Stomach (tissue), 8 donors: ENCODE measurements at regions not wholly inside any gene's neighbourhood (a gene's known extent, or its start where the extent isn't known, plus 50 kb on each side); places are given as distances from the start of the nearest gene placed in this dataset.

Experiments
- DNase-seq, 2 donors: peaks; one replicate each; pipeline versions ENCODE4 v3.0.0 to v3.0.0-alpha.2; 2013 to 2019
- H3K27ac ChIP-seq, 5 donors: fragments of 200-600 bp in 4 of 5; sonication (generic) in 4 of 5; one replicate each; pipeline ENCODE4 v1.5.1; 2013 to 2019; ENCODE audit warnings: mild to moderate bottlenecking in 1 of 5, moderate library complexity in 1 of 5
- H3K27me3 ChIP-seq, 3 donors: fragments of 200-600 bp; sonication (generic); one replicate each; pipeline ENCODE4 v1.5.1; 2017 to 2019; ENCODE audit warnings: mixed run types in 1 of 3
- H3K36me3 ChIP-seq, 4 donors: fragments of 200-600 bp; sonication (generic); 1 replicate in 3 of 4; 2 replicates in 1 of 4; pipeline ENCODE4 v1.5.1; 2016 to 2019
- H3K4me1 ChIP-seq, 4 donors: fragments of 200-600 bp; sonication (generic); one replicate each; pipeline ENCODE4 v1.5.1; 2016 to 2019
- H3K4me3 ChIP-seq, 4 donors: fragments of 200-600 bp; sonication (generic) in 3 of 4; one replicate each; pipeline ENCODE4 v1.5.1; 2016 to 2019; ENCODE audit warnings: mild to moderate bottlenecking in 1 of 4
- H3K9me3 ChIP-seq, 4 donors: fragments of 200-600 bp; sonication (generic); one replicate each; pipeline ENCODE4 v1.5.1; 2016 to 2019
- EP300 ChIP-seq: sonication (generic); formaldehyde crosslinking; IDR thresholded peaks from one replicate; pipeline ENCODE4 v1.6.1; 2017; ENCODE audit warnings: antibody characterized with exemption
- POLR2A ChIP-seq, 4 donors: fragments of 450-650 bp; IDR thresholded peaks; one replicate each; pipeline ENCODE4 v1.6.1; 2016; ENCODE audit warnings: antibody characterized with exemption in 4 of 4, control low read depth in 2 of 4, mild to moderate bottlenecking in 1 of 4, moderate library complexity in 1 of 4
- POLR2AphosphoS5 ChIP-seq, 3 donors: sonication (generic); formaldehyde crosslinking; IDR thresholded peaks; one replicate each; pipeline ENCODE4 v1.6.1; 2016; ENCODE audit warnings: antibody characterized with exemption in 3 of 3
- WGBS, 5 donors: extraction: QIAGEN DNeasy Blood & Tissue Kit in 3 of 5; methylation state at CpG; one replicate each; pipeline versions ENCODE4 v1.1.5 to v1.1.7; 2013 to 2018; 5-methylcytosine and 5-hydroxymethylcytosine counted together
- intact Hi-C: fragments of 100-400 bp; cut with DNase I; formaldehyde crosslinking; loops from one replicate; pipeline ENCODE4 v1.15.1; 2023; ENCODE audit warnings: low total_unique reads
- TF ChIP-seq, protein P1 (sequence below), 7 experiments: fragments of 450-650 bp in 4 of 7; fragments of 200-600 bp in 3 of 7; sonication (generic) in 3 of 7; IDR thresholded peaks; one replicate each; pipeline ENCODE4 v1.5.1; 2016 to 2019; ENCODE audit warnings: antibody characterized with exemption in 7 of 7, control low read depth in 2 of 7, mild to moderate bottlenecking in 1 of 7
- donor health status: healthy with polysubstance abuse.
- donor health status: Bipolar disorder and iron deficiency.
- donor health status: healthy.

DNA sequence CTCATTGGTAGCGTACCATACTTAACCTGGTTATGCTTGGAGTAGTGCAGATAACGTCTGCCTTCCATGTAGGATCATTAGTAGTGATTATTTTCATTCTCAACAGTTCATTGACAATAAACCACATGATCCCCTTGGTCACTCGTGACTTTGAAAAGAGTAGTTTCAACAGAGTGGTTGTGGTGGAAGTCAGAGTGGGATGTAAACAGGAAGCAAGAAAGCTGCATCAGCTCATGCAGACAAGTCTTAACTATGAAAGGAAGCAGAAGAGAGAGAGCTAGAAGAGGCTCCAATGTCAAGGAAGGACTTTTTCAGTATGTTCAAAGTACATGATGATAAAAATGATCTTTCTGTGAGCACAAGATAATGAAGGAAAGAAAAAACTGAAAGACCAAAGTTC, 287.4 kb downstream of the MBD2 start:
- 61 to 72% (median 66%) methylated on average over 3 of the region's 3 CpGs for WGBS, 5 donors
- H3K27ac ChIP-seq: no peak overlapping the region
- H3K4me1 ChIP-seq: no peaks in the 10 kb centered on the region
- no peak for TF ChIP-seq POLR2AphosphoS5 (IDR thresholded peaks at IDR 0.05)
- TF ChIP-seq, protein P1, sequence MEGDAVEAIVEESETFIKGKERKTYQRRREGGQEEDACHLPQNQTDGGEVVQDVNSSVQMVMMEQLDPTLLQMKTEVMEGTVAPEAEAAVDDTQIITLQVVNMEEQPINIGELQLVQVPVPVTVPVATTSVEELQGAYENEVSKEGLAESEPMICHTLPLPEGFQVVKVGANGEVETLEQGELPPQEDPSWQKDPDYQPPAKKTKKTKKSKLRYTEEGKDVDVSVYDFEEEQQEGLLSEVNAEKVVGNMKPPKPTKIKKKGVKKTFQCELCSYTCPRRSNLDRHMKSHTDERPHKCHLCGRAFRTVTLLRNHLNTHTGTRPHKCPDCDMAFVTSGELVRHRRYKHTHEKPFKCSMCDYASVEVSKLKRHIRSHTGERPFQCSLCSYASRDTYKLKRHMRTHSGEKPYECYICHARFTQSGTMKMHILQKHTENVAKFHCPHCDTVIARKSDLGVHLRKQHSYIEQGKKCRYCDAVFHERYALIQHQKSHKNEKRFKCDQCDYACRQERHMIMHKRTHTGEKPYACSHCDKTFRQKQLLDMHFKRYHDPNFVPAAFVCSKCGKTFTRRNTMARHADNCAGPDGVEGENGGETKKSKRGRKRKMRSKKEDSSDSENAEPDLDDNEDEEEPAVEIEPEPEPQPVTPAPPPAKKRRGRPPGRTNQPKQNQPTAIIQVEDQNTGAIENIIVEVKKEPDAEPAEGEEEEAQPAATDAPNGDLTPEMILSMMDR (IDR thresholded peaks at IDR 0.05): no peak
- no peak for DNase-seq
- H3K27me3 ChIP-seq: no peaks in the 10 kb centered on the region
- no peaks in the 10 kb centered on the region for H3K9me3 ChIP-seq
- no peaks in the 10 kb centered on the region for H3K36me3 ChIP-seq
- H3K4me3 ChIP-seq: no peak overlapping the region
- intact Hi-C loops: no loop called here

DNA sequence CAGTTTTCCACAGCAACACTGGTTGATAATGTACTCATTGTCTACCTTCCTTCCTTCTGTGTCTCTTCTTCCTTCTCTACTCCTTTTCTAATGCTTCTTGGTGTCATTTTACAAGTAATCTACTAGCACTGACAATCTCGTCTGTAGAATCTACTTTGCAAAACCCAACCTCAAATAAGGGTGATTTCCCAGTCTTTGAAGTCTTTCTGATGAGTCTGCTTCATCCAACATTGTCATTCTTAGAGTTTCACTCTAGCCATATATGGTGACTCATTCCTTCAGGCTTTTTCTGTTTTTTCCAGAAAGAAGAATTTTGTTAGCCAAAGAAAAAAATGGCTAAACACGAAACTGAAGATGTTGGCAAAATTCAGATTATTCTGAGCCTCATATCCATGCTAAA, 288.7 kb downstream of the MBD2 start:
- Histone ChIP-seq H3K27me3 (no peaks in the 10 kb centered on the region), H3K9me3 (no peaks in the 10 kb centered on the region), H3K4me1 (no peaks in the 10 kb centered on the region), H3K27ac (no peak overlapping the region), H3K4me3 (no peak overlapping the region), H3K36me3 (no peaks in the 10 kb centered on the region)
- intact Hi-C loops: no loop called here
- 44 to 84% (median 68%) methylated on average over 2 of the region's 2 CpGs for WGBS, 5 donors
- no peak for DNase-seq
- TF ChIP-seq, protein P1 (IDR thresholded peaks at IDR 0.05): no peak
- TF ChIP-seq POLR2A (IDR thresholded peaks at IDR 0.05) (no peak), EP300 (no peak), POLR2AphosphoS5 (IDR thresholded peaks at IDR 0.05) (no peak)

DNA sequence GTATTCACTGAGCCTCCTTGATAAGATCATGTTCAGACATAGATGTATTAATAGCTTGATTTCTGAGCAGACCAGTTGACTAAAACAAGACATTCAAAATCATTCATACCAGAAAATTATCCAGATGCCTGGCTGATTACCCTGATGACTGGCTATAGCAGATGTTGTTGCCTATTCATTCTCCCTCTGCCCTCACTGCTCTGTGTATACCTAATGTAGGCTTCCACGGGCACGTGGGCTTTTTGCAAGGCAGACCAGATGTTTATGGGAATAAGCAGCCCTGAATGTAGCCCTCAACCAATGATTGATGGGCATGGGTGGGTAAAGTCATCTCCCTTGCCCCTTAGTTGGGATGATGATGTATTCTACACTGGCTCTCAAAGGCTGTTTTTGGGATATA, 289.1 kb downstream of the MBD2 start:
- intact Hi-C loops: no loop called here
- WGBS, 5 donors: 65 to 94% (median 81%) methylated on average over 2 of the region's 2 CpGs
- H3K27me3 ChIP-seq: no peaks in the 10 kb centered on the region
- H3K4me3 ChIP-seq: no peak overlapping the region
- DNase-seq: no peak
- no peaks in the 10 kb centered on the region for H3K4me1 ChIP-seq
- H3K27ac ChIP-seq: no peak overlapping the region
- no peaks in the 10 kb centered on the region for H3K36me3 ChIP-seq
- H3K9me3 ChIP-seq: no peaks in the 10 kb centered on the region
- TF ChIP-seq EP300 (no peak), POLR2AphosphoS5 (IDR thresholded peaks at IDR 0.05) (no peak), POLR2A (IDR thresholded peaks at IDR 0.05) (no peak)
- TF ChIP-seq, protein P1 (IDR thresholded peaks at IDR 0.05): no peak

DNA sequence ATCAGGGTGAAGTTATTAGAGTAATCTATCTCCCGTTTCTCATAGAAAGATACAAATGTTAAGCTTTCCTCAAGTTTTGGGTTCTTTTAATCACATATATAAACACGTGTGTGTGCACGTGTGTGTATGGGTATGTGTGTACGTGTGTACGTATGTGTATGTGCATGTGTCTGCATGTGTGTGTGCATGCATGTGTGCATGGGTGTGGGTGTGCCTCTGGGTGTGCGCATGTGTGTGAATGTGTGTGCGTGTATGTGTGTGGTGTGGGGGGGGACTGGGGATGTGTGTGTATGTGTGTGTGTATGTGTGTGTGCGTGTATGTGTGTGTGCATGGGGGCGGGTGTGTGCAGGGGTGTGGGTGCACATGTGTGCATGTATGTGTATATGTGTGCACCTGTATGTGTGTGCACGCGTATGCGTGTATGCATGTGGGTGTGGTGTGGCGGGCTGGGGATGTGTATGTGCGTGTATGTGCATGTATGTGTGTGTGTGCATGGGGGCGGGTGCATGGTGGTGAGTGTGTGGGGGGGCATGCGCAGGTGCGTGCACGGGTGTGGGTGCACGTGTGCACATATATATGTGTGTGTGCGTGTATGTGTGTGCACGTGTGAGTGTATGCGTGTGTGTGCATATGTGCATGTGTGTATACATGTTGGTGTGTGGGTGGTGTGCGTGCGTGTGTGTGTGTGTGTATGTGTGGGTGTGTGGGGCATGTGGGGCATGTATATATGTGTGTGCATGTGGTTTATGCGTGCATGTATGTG, 304.0 kb downstream of the MBD2 start:
- no peaks in the 10 kb centered on the region for H3K36me3 ChIP-seq
- TF ChIP-seq POLR2AphosphoS5 (IDR thresholded peaks at IDR 0.05) (no peak), POLR2A (IDR thresholded peaks at IDR 0.05) (no peak), EP300 (no peak)
- TF ChIP-seq, protein P1 (IDR thresholded peaks at IDR 0.05): no peak
- H3K27ac ChIP-seq: no peak overlapping the region
- 86 to 95% (median 91%) methylated on average over 25 of the region's 25 CpGs for WGBS, 5 donors
- intact Hi-C loops: no loop called here
- no peak for DNase-seq
- no peaks in the 10 kb centered on the region for H3K9me3 ChIP-seq
- H3K4me1 ChIP-seq: no peaks in the 10 kb centered on the region
- no peaks in the 10 kb centered on the region for H3K27me3 ChIP-seq
- no peak overlapping the region for H3K4me3 ChIP-seq
